ENCODE measurements at regions not wholly inside any gene's neighbourhood (a gene's known extent, or its start where the extent isn't known, plus 50 kb on each side); places are given as distances from the start of the nearest gene placed in this dataset.
"Not testable (repeated sequence)": the region's sequence is repeated elsewhere in the genome, so short reads cannot be mapped to it uniquely, and the experiment has no call there.

GRCh38 chr5:158588617-158589016 is 511.1 kb downstream of the EBF1 start:
- Histone ChIP-seq H3K4me1 (ENCODE audit: low read length) (no peaks in the 10 kb centered on the region), H3K4me2 (ENCODE audit: low read depth, low read length, poor library complexity, severe bottlenecking) (no peak overlapping the region), H3K79me2 (ENCODE audit: low read length) (no peaks in the 10 kb centered on the region), H3K9ac (ENCODE audit: low read length) (no peak overlapping the region), H3K27me3 (ENCODE audit: low read length) (no peaks in the 10 kb centered on the region), H3K9me2 (replicated peaks; ENCODE audit: insufficient read depth, low read length) (no peaks in the 10 kb centered on the region), H3K4me3 (ENCODE audit: low read length) (no peak overlapping the region), H3K36me3 (ENCODE audit: insufficient read depth, low read length) (no peaks in the 10 kb centered on the region), H4K20me1 (ENCODE audit: insufficient read depth, low read depth, low read length) (no peaks in the 10 kb centered on the region), H2AFZ (ENCODE audit: low read length) (no peak overlapping the region), H3K9me3 (ENCODE audit: low read length) (no peaks in the 10 kb centered on the region), H3K27ac (ENCODE audit: low read length) (no peak overlapping the region)
- no peak for DNase-seq

- Histone ChIP-seq H3K9ac (ENCODE audit: low read length) (no peak overlapping the region), H3K79me2 (ENCODE audit: low read length) (no peaks in the 10 kb centered on the region), H3K4me3 (ENCODE audit: low read length) (no peak overlapping the region), H3K27ac (ENCODE audit: low read length) (no peak overlapping the region), H2AFZ (ENCODE audit: low read length) (no peak overlapping the region), H3K4me2 (ENCODE audit: low read depth, low read length, poor library complexity, severe bottlenecking) (no peak overlapping the region), H3K9me3 (ENCODE audit: low read length) (no peaks in the 10 kb centered on the region), H3K4me1 (ENCODE audit: low read length) (no peaks in the 10 kb centered on the region), H3K36me3 (ENCODE audit: insufficient read depth, low read length) (no peaks in the 10 kb centered on the region), H4K20me1 (ENCODE audit: insufficient read depth, low read depth, low read length) (no peaks in the 10 kb centered on the region), H3K9me2 (replicated peaks; ENCODE audit: insufficient read depth, low read length) (no peaks in the 10 kb centered on the region), H3K27me3 (ENCODE audit: low read length) (no peaks in the 10 kb centered on the region)
- no peak for DNase-seq
Measured at GRCh38 chr5:158586054-158586453, 513.7 kb downstream of the EBF1 start.

- not testable (repeated sequence) for H3K4me1 ChIP-seq (ENCODE audit: low read length); H2AFZ ChIP-seq (ENCODE audit: low read length); H3K27ac ChIP-seq (ENCODE audit: low read length); DNase-seq; H3K9me2 ChIP-seq (replicated peaks; ENCODE audit: insufficient read depth, low read length); H3K9ac ChIP-seq (ENCODE audit: low read length); H3K27me3 ChIP-seq (ENCODE audit: low read length); H3K79me2 ChIP-seq (ENCODE audit: low read length); H3K36me3 ChIP-seq (ENCODE audit: insufficient read depth, low read length); H3K4me2 ChIP-seq (ENCODE audit: low read depth, low read length, poor library complexity, severe bottlenecking); H4K20me1 ChIP-seq (ENCODE audit: insufficient read depth, low read depth, low read length); H3K9me3 ChIP-seq (ENCODE audit: low read length); H3K4me3 ChIP-seq (ENCODE audit: low read length)
Measured at GRCh38 chr5:158582669-158583068, 517.0 kb downstream of the EBF1 start.

GRCh38 chr5:158573829-158574228 is 525.9 kb downstream of the EBF1 start:
- Histone ChIP-seq H3K79me2 (ENCODE audit: low read length) (no peaks in the 10 kb centered on the region), H3K27me3 (ENCODE audit: low read length) (no peaks in the 10 kb centered on the region), H2AFZ (ENCODE audit: low read length) (no peak overlapping the region), H3K4me3 (ENCODE audit: low read length) (no peak overlapping the region), H3K36me3 (ENCODE audit: insufficient read depth, low read length) (no peaks in the 10 kb centered on the region), H4K20me1 (ENCODE audit: insufficient read depth, low read depth, low read length) (no peaks in the 10 kb centered on the region), H3K27ac (ENCODE audit: low read length) (no peak overlapping the region), H3K4me2 (ENCODE audit: low read depth, low read length, poor library complexity, severe bottlenecking) (no peak overlapping the region), H3K9ac (ENCODE audit: low read length) (no peak overlapping the region), H3K9me2 (replicated peaks; ENCODE audit: insufficient read depth, low read length) (no peaks in the 10 kb centered on the region), H3K4me1 (ENCODE audit: low read length) (no peaks in the 10 kb centered on the region), H3K9me3 (ENCODE audit: low read length) (no peaks in the 10 kb centered on the region)
- no peak for DNase-seq

GRCh38 chr5:158570502-158570901 is 529.2 kb downstream of the EBF1 start:
- H3K36me3 ChIP-seq (ENCODE audit: insufficient read depth, low read length), result no peaks in the 10 kb centered on the region
- H3K9me3 ChIP-seq (ENCODE audit: low read length), result no peaks in the 10 kb centered on the region
- no peak for DNase-seq
- no peak overlapping the region for H2AFZ ChIP-seq (ENCODE audit: low read length)
- no peaks in the 10 kb centered on the region for H3K9me2 ChIP-seq (replicated peaks; ENCODE audit: insufficient read depth, low read length)
- H3K4me3 ChIP-seq (ENCODE audit: low read length), result no peak overlapping the region
- no peaks in the 10 kb centered on the region for H3K79me2 ChIP-seq (ENCODE audit: low read length)
- no peak overlapping the region for H3K4me2 ChIP-seq (ENCODE audit: low read depth, low read length, poor library complexity, severe bottlenecking)
- no peak overlapping the region for H3K27ac ChIP-seq (ENCODE audit: low read length)
- no peaks in the 10 kb centered on the region for H3K4me1 ChIP-seq (ENCODE audit: low read length)
- no peaks in the 10 kb centered on the region for H4K20me1 ChIP-seq (ENCODE audit: insufficient read depth, low read depth, low read length)
- H3K9ac ChIP-seq (ENCODE audit: low read length), result no peak overlapping the region
- no peaks in the 10 kb centered on the region for H3K27me3 ChIP-seq (ENCODE audit: low read length)

- H3K27ac ChIP-seq (ENCODE audit: low read length), result no peak overlapping the region
- no peak overlapping the region for H3K4me2 ChIP-seq (ENCODE audit: low read depth, low read length, poor library complexity, severe bottlenecking)
- no peaks in the 10 kb centered on the region for H3K9me2 ChIP-seq (replicated peaks; ENCODE audit: insufficient read depth, low read length)
- H2AFZ ChIP-seq (ENCODE audit: low read length), result no peak overlapping the region
- H4K20me1 ChIP-seq (ENCODE audit: insufficient read depth, low read depth, low read length), result no peaks in the 10 kb centered on the region
- H3K36me3 ChIP-seq (ENCODE audit: insufficient read depth, low read length), result no peaks in the 10 kb centered on the region
- DNase-seq, result no peak
- no peak overlapping the region for H3K9ac ChIP-seq (ENCODE audit: low read length)
- H3K4me3 ChIP-seq (ENCODE audit: low read length), result no peak overlapping the region
- H3K4me1 ChIP-seq (ENCODE audit: low read length), result no peaks in the 10 kb centered on the region
- no peaks in the 10 kb centered on the region for H3K9me3 ChIP-seq (ENCODE audit: low read length)
- no peaks in the 10 kb centered on the region for H3K27me3 ChIP-seq (ENCODE audit: low read length)
- H3K79me2 ChIP-seq (ENCODE audit: low read length), result no peaks in the 10 kb centered on the region
Measured at GRCh38 chr5:158569534-158569933, 530.2 kb downstream of the EBF1 start.

- no peaks in the 10 kb centered on the region for H3K9me2 ChIP-seq (replicated peaks; ENCODE audit: insufficient read depth, low read length)
- H3K27me3 ChIP-seq (ENCODE audit: low read length), result no peaks in the 10 kb centered on the region
- no peak overlapping the region for H3K9ac ChIP-seq (ENCODE audit: low read length)
- no peak overlapping the region for H2AFZ ChIP-seq (ENCODE audit: low read length)
- peaks cover 14% of the 10 kb centered on the region for H3K4me1 ChIP-seq (ENCODE audit: low read length)
- no peak for DNase-seq
- H3K27ac ChIP-seq (ENCODE audit: low read length), result no peak overlapping the region
- H3K79me2 ChIP-seq (ENCODE audit: low read length), result no peaks in the 10 kb centered on the region
- no peaks in the 10 kb centered on the region for H3K36me3 ChIP-seq (ENCODE audit: insufficient read depth, low read length)
- no peaks in the 10 kb centered on the region for H4K20me1 ChIP-seq (ENCODE audit: insufficient read depth, low read depth, low read length)
- H3K4me2 ChIP-seq (ENCODE audit: low read depth, low read length, poor library complexity, severe bottlenecking), result no peak overlapping the region
- H3K4me3 ChIP-seq (ENCODE audit: low read length), result no peak overlapping the region
- H3K9me3 ChIP-seq (ENCODE audit: low read length), result no peaks in the 10 kb centered on the region
Measured at GRCh38 chr5:158565017-158565789, 534.5 kb downstream of the EBF1 start.

GRCh38 chr5:158563760-158564390 is 535.8 kb downstream of the EBF1 start:
- no peak overlapping the region for H3K4me3 ChIP-seq (ENCODE audit: low read length)
- H3K9me3 ChIP-seq (ENCODE audit: low read length), result no peaks in the 10 kb centered on the region
- peaks cover 3% of the 10 kb centered on the region; the same call in 1 of the 2 replicates for H3K27me3 ChIP-seq (ENCODE audit: low read length)
- no peaks in the 10 kb centered on the region for H4K20me1 ChIP-seq (ENCODE audit: insufficient read depth, low read depth, low read length)
- DNase-seq, result peak; percentile 50
- H3K27ac ChIP-seq (ENCODE audit: low read length), result no peak overlapping the region
- no peak overlapping the region for H3K9ac ChIP-seq (ENCODE audit: low read length)
- no peak overlapping the region for H3K4me2 ChIP-seq (ENCODE audit: low read depth, low read length, poor library complexity, severe bottlenecking)
- H3K4me1 ChIP-seq (ENCODE audit: low read length), result peaks cover 27% of the 10 kb centered on the region
- H3K79me2 ChIP-seq (ENCODE audit: low read length), result no peaks in the 10 kb centered on the region
- no peaks in the 10 kb centered on the region for H3K9me2 ChIP-seq (replicated peaks; ENCODE audit: insufficient read depth, low read length)
- no peak overlapping the region for H2AFZ ChIP-seq (ENCODE audit: low read length)
- H3K36me3 ChIP-seq (ENCODE audit: insufficient read depth, low read length), result no peaks in the 10 kb centered on the region
